Kidney glomerular epithelial cell (primary cell): ENCODE measurements at regions not wholly inside any gene's neighbourhood (a gene's known extent, or its start where the extent isn't known, plus 50 kb on each side); places are given as distances from the start of the nearest gene placed in this dataset.
A peak's percentile ranks its signal among the peaks of the same experiment; 100 is the strongest.

Experiments used
- DNase-seq: peaks from one replicate; lab custom pipeline; 2025; lab: John Stamatoyannopoulos, UW

DNA sequence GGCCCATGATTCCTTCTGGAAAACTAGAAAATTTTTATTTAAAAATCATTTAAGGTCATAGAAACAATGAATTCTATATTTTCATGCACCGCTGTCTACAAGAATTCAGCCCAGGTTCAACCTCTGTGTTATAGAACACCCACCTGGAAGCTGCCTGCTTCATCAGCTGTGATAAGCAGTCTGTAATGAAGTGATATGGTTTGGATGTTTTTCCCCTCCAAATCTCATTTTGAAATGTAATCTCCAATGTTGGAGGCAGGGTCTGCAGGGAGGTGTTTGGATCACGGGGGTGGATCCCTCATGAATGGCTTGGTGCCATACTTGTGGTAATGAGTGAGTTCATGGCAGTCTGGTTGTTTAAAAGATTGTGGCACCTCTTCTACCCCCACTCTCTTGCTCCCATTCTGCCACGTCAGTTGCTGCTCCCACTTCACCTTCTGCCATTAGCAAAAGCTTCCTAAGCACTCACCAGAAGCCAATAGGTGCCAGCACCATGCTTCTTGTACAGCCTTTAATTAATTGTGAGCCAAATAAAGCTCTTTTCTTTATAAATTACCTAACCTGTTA, 55.6 kb downstream of the MRPL32 start:
- DNase-seq = no peak

DNA sequence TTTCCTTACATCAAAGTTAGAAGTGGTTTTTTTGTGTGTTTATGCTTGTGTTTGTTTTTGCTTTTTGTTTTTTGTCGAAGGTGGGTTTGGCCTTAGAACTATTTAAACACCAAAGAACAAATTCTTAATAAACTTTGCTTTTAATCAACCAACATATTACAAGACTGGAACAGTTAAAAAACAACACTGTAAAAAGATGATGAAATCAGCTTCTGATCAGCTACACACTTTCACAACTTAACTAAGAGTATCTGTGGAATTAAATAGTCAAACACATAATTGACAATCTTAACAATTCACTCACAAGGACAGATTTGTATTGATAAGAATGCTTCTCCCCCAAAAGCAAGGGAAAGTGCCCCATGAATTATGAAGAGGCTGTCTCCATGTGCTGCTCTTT, 58.8 kb downstream of the MRPL32 start:
- DNase-seq = no peak

DNA sequence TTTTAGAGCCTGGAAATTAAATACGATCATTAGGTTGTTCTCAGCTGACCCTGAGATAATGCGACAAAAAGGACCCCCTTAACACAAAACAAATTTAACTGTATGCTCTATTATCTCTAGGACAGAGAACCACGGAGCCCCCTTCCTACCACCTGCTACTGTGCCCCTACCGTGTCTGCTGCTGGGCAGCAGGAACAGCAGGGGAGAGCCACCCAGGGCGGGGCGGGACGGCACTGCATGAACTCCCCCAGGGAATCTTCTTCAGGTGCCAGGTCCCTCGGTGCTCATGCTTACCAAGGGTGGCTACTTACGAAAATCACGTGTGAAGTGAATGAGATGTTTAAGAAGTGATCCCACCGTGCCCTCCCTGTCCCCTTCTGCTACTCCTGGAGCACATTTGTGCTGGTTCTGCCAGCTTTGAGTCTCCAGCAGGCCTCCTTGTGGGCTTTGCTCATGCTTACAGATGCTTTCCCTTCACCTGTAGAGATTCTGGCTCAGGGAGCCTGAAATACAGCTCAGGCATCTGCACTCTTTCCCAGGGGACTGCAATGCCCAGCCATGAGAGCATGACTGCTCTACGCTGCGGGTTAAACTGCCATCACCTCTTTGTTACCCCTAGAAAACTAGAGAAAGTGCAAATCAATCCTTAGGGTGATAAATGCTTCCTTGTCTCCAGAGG, 59.9 kb downstream of the MRPL32 start:
- DNase-seq = no peak

DNA sequence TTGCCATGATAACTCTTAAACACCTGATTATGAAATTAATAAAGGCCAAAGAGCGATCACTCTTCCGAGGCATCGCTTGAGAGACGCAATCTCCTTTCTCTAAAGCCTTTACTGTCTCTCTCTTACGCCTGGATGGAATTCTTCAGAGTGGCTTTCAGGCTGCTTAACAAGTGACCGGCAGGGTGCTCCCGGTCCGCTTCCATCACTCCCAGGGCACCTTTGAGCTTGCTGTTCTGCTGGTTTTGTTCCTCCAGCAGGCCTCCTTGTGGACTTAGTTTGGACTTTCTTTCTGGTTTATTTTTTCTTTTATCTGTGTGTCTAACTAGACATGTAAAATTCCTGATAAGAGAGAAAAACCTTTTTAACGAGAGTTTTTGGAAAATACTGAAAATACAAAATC, 60.9 kb downstream of the MRPL32 start:
- no peak for DNase-seq

DNA sequence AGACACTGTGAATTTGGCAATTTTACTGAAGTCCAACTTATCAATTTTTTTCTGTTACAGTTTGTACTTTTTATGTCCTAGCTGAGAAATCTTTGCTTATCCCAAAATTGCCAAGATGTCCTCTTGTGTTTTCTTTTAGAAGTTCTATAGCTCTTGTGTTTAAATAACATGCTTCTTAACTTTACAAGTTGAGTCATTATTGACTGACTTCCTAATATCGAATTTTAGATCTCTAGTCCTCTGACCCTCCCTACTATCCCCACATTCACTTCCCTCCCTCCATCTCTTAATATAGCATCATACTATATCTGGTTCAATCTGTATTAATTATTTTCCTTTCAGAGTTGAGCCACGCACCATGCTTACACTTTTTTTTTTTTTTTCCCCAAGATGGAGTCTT, 61.9 kb downstream of the MRPL32 start:
- DNase-seq = no peak

DNA sequence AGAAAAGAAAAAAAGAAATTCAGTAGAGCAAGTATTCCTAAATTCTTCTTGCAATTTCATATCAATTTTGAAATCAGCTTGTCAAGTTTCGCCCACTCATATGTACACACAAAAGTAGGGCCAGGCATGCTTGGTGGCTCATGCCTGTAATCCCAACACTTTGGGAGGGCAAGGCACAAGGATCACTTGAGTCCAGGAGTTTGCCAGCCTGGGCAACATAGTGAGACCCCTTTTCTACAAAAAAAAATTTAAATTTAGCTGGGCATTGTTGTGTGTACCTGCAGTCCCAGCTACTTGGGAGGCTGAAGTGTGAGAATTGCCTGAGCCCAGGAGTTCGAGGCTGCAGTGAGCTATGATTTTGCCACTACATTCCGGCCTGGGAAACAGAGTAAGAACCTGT, 65.4 kb downstream of the MRPL32 start:
- DNase-seq = no peak

DNA sequence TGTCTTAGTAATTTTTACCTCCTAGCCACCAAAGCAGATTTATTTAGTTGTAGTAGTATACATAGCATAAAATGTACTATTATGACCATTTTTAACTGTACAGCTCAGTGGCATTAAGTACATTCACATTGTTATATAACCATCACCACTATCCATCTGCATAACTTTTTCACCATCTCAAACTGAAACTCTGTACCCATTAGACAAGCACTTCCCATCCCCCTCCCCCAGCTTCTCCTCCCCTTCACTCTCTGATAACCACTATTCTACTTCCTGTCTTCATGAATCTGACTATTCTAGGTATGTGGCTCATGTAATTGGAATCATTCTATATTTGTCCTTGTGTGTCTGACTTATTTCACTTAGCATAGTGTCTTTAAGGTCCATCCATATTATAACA, 71.9 kb downstream of the MRPL32 start:
- no peak for DNase-seq

DNA sequence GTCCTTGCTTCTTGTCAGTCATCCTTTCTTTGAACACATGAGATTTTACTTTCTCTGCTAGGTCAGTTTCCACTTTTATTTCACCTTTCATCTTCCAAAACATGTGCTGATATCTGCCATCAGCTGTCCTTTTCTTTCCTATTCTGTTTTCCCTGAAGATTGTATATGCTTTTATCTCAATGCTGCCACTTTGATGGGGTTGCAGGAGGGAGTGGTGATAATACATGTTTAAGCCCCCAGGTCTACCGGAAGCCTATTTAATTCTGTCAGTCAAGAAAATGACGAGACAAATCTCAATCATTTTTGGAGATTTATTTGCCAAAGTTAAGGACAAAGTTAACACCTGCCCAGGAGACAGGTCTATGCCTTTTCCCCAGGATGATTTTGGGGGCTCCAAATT, 73.8 kb downstream of the MRPL32 start:
- no peak for DNase-seq

DNA sequence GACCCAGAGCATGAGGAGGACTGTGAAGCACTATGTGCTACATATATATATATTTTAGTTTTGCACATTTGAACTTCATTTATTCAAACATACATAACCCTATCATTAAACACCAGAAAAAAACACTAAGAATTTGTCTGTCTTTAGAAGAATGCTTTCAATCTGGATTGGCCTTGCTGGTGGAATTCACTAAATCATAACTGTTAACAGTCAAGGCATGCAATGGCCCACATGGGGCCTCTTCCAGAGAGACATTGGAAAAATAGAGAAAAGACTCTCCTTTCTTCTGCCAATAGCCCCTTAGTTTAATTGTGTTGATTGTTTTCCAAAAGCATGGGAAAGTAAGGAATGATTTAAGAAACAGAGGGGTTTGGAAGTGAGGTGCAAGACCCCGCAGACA, 77.9 kb downstream of the MRPL32 start:
- DNase-seq = no peak

DNA sequence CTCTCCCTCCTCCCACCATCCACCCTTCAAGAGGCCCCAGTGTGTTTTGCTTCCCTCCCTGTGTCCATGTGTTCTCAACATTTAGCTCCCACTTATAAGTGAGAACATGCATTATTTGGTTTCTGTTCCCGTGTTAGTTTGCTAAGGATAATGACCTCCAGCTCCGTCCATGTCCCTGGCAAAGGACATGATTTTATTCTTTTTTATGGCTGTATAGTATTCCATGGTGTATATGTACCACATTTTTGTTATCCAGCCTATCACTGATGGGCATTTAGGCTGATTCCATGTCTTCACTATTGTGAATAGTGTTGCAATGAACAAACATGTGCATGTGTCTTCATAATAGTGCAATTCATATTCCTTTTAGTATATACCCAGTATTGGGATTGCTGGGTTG, 79.7 kb downstream of the MRPL32 start:
- DNase-seq = no peak

DNA sequence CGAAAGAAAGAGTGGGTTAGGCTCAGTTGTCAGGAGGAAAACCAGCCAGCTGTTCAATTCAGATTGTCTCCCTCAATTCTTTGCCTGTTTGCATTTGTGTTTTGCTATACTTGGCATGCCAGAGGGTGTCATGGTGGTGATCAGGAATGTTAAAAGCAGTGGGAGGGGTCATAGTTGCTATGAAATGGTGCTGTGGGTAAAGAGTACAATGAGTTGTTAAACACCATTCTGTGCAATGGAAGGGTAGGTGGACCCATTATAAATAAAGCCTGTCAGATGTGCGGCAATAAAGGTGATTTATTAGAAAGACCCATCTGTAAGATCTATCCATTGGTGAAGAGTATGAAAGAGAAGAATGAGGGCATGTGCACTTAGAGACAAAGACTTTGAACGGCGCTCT, 82.2 kb downstream of the MRPL32 start:
- no peak for DNase-seq

DNA sequence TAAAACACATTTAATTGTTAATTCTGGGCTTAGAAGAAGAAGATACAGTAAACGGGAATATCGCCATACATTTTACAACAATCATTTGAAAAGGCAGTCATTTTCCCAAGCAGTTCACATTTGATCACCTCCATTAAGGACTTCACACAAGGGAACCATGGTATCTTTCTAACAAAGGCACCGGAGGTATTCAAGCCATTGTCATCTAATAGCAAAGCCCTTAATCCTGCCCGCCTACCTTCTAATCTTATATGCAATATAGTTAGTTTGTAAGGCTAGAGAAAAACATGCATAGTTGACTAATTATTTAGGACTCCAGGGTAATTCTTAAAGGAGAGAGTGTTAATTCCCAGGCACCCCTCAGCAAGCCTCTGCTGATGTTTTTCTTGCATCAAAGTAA, 83.1 kb downstream of the MRPL32 start:
- DNase-seq = no peak

DNA sequence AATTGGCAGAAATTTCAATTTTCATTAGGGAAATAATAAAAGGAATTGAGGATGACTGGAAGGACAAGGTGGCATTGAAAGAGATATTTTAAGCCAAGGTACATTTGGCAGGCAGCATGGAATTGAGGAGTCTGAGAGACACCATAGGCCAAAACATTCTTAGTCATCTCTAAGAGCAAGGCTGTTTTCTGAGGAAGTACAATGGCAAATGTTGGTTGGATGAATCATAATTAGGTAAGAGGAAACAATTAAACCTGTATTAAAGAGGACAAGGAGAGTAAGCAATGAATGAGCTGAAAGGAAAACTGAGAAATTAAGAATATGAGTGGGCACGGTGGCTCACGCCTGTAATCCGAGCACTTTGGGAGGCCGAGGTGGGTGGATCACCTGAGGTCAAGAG, 86.3 kb downstream of the MRPL32 start:
- peak; percentile 5 for DNase-seq

DNA sequence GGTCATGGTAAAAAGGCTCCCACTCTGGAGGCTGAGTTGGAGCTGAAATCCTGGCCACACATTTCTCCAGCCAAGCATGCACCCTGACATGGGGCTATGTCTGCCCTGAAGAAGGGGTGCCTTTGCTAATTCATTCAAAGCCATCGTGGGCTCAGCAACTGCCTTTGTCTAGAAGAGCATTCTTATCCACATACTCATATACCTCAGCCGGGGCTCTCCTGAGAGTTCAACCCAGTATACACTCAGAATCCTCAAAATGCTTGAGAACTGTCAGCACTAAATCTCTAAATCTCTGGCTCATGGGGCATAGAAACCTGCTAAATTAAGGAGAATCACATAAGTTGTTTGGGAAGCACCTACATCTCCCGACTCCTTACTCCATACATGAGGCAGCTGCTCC, 89.3 kb downstream of the MRPL32 start:
- no peak for DNase-seq

DNA sequence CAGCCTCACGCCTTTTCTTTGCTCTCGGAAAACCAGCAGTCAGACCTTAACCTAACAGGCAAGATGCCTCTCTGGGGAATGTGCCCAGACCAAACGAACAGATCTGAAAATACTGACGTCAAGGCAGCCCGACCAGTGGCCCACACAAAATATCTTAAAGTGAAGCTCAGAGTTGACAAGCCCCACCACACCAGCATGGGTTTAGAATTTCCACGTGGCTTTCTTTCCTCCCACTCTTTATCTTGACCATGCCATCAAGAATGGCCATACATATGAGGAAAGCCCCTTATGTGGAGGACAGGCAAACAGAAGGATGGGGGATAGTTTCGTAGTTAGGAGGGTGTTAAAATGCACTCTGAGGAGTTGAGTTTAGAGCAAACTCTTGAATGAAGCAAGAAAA, 89.8 kb downstream of the MRPL32 start:
- DNase-seq = no peak

DNA sequence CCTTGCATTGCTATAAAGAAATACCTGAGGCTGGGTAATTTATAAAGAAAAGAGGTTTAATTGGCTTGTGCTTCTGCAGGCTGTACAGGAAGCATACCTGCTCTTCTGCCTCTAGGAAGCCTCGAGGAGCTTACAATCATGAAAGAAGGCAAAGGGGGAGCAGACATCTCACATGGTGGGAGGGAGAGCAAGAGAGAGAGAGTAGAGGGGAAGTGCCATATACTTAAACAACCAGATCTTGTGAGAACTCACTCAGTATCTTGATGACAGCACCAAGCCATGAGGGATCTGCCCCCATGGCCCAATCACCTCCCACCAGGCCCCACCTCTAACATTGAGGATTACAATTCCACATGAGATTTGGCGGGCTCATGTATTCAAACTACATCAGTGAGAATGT, 79.1 kb upstream of the HECW1 start:
- no peak for DNase-seq

DNA sequence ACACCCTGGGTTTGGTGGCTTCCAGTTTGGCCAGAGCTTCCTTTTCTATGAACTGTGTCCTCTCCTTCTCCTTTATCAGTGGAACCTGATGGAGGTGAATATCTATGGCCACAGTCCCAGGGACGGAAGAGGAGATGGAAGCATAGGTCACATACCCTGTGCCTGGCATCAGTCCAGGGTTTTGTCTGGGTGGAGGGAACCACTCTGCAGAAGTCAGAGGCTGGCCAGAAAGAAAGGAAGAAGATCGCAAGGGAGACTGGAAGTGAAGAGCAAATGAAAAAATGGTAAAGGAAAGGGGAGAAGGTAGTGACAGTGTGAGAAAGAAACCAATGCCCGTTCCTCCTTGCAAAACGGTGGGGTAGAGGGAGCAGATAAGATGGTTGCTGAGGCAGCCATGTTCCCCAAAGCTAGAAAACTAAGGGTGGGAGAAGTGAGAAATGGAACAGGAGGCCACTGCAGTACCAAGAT, 77.9 kb upstream of the HECW1 start:
- DNase-seq = no peak

DNA sequence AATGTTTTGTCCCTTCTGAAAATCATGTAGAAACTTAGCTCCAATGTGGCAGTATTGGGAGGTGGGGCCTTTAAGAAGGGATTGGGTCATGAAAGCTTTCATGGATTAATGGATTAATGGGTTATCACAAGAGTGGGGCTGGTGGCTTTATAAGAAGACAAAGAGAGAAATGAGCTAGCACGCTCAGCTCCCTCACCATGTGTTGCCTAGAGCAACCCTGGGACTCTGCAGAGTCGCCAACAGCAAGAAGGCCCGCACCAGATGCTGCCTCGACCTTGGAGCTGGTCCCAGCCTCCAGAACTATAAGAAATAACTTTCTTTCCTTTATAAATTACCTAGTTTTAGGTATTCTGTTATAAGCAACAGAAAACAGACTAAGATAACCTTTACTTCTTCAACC, 74.9 kb upstream of the HECW1 start:
- no peak for DNase-seq

DNA sequence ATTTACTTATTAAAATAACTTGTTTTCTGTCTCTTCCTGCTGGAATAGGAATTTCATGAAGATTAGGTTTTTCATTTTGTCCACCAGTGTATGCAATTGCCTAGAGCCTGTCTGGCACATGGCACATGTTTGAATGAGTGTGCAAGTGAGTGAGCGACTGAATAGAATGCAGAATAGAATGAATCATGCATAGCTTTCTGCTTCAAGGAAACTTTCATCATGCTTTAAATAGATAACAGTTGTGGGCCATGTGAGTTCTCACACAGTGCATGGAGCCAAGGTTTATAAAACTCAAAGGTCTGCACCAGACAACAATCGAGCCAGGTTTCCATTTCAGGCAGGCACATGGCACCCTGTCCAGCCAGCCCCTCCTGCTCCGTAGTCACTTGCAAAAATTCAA, 74.2 kb upstream of the HECW1 start:
- DNase-seq = no peak

DNA sequence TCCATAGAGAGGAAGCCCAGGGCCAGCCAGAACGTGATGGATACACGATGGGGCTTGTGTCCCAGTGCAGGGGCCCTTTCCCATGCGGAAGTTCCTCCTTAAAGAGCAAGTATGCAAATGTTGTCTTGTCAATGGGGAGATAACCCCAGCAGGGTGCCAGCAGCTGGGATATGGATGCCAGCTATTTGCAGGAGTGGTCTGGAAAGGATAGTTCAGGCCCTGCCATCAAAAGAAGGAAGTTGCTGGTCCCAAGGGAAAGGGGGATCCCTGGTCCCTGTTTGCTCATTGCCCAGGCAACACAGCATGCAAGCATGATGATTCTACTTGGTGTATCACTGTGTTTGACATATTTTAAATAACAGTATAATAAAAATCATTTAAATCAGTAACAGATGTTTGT, 73.1 kb upstream of the HECW1 start:
- no peak for DNase-seq

DNA sequence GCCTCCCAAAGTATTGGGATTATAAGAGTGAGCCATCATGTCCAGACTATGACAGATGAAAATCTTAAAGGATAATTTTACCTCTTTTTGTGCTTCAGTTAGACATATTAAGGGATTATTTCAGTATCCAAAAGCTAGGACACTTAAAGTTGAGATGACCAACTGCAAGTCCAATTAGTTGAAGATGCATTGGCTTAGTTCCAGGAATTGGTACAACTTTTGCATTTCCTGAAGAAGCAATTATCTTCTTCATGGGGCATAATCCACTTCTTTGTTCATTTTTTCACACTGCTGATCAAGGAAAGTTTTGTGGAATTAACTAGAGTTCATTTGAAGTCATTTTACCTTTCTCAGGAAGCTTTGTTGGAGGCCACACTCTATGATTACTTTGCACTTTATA, 72.0 kb upstream of the HECW1 start:
- DNase-seq = no peak

DNA sequence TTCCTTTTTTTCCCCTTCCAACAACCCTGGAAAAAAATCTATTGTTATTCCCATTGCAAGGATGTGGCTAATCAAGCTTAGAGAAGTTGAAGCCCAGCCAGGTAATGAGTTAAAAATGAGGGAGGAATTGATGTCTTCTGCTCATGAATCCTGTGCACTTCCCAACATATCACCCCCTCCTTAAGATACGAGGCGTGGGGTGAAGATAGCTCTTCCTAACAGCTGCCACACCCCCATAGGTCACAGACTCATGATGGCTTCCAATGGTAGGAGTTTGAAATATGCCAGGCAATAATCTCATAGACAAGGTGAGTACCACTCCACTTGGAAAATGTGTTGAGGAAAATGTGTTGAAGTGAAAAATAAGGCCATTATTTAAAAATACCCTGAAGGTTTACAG, 71.3 kb upstream of the HECW1 start:
- no peak for DNase-seq

DNA sequence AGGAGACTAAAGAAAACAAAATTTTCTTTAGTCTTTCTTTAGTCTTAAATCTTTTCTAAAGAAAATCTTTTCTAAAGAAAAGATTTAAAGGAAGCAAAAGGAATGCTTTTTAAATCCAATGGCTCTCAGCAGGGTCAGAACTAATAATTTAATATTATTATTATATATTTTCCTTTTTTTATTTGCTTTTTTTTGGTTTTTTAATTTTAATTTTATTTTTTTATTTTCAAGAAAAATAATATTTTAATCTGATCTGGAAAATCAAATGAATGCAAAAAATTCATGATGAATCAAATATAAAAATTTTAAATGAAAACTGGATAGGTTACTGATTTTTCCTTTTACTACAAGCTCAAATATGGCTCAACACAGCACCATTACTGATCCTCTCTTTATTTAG, 70.7 kb upstream of the HECW1 start:
- no peak for DNase-seq

DNA sequence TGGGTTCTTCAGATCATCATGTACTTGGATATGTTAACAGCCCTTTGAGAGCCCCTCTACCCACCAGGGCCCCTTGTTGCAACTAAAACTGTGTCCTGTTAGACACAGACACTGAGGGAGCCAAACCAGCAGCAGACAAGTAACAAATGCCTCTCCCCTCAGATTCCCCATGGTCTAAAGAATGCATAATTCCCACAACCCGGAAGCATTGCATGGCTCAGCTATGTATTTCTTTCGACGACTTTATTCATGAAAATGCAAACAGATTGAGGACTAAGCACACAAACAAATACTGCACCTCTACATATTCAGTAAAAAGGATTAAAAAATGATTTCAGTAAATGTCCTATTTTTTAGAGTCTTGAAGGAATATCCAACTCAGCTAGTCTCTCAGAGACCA, 70.1 kb upstream of the HECW1 start:
- DNase-seq = no peak
